A549 (cell line): ENCODE measurements at regions not wholly inside any gene's neighbourhood (a gene's known extent, or its start where the extent isn't known, plus 50 kb on each side); places are given as distances from the start of the nearest gene placed in this dataset.

ENCODE experiments used
- ATAC-seq, 2 experiments: fragments of 200-7000 bp in 1 of 2; fragments of >200 bp in 1 of 2; cut with Nextera tagmentation in 1 of 2; cut with Tn5 transposase in 1 of 2; 3 replicates each; pipeline versions ENCODE4 v1.8.0 to v1.9.1; 2018 to 2020; ENCODE audit warnings: mild to moderate bottlenecking in 1 of 2, moderate library complexity in 1 of 2
- CTCF ChIA-PET: fragments of 300-600 bp; sonication (Branson Sonifier 250); formaldehyde crosslinking; extraction: SDS; loops from one replicate; lab custom pipeline; 2021; ENCODE audit warnings: antibody characterized with exemption, inconsistent platforms; lab: Yijun Ruan, JAX
- POLR2A ChIA-PET: fragments of 350-600 bp; formaldehyde crosslinking; extraction: SDS; loops from one replicate; lab custom pipeline; 2021; ENCODE audit warnings: antibody characterized with exemption, inconsistent platforms; lab: Yijun Ruan, JAX
- DNase-seq, 2 experiments: peaks; one replicate each; pipeline versions ENCODE4 v3.0.0 to v3.0.0-alpha.2; 2011 to 2016; ENCODE audit warnings: low read depth in 1 of 2, low spot score in 1 of 2
- FAIRE-seq: peaks from 2 replicates; lab custom pipeline; 2011; peaks lifted over from hg19 to GRCh38; lab: Jason Lieb, UNC
- H3K27ac ChIP-seq, 2 experiments: fragments of >200 bp; sonication (Bioruptor Twin); formaldehyde crosslinking; 3 replicates each; pipeline ENCODE4 v1.5.1; 2016 to 2017
- H3K4me1 ChIP-seq: fragments of >200 bp; sonication (Bioruptor Twin); formaldehyde crosslinking; 3 replicates; pipeline ENCODE4 v1.6.1; 2016
- H3K4me2 ChIP-seq: fragments of >200 bp; sonication (Bioruptor Twin); formaldehyde crosslinking; 3 replicates; pipeline ENCODE4 v1.6.1; 2016
- H3K4me3 ChIP-seq: fragments of >200 bp; sonication (Bioruptor Twin); formaldehyde crosslinking; 3 replicates; pipeline ENCODE4 v1.5.1; 2016
- H3K9me3 ChIP-seq: fragments of >200 bp; sonication (Bioruptor Twin); formaldehyde crosslinking; 3 replicates; pipeline ENCODE4 v1.6.1; 2016
- BHLHE40 ChIP-seq: IDR thresholded peaks from 2 replicates; pipeline ENCODE4 v1.6.1; 2012; ENCODE audit warnings: low read depth, low read length, inconsistent platforms
- CBX2 ChIP-seq: fragments of 200-600 bp; sonication (generic); IDR thresholded peaks from 2 replicates; pipeline ENCODE4 v1.6.1; 2016; ENCODE audit warnings: low read depth, mild to moderate bottlenecking, borderline replicate concordance
- CBX8 ChIP-seq: fragments of 200-600 bp; sonication (generic); IDR thresholded peaks from 2 replicates; pipeline ENCODE4 v1.6.1; 2016
- HOXA7 ChIP-seq: fragments of 250-450 bp; sonication (Bioruptor Pico); IDR thresholded peaks from 2 replicates; pipeline ENCODE4 v1.5.0; 2020; ENCODE audit warnings: mild to moderate bottlenecking, moderate library complexity
- JUN ChIP-seq, 2 experiments: fragments of >200 bp; sonication (Bioruptor Twin); formaldehyde crosslinking; IDR thresholded peaks; 2 replicates in 1 of 2; 3 replicates in 1 of 2; pipeline ENCODE4 v1.6.1; 2016 to 2017
- JUNB ChIP-seq: fragments of >200 bp; sonication (Bioruptor Twin); formaldehyde crosslinking; IDR thresholded peaks from 2 replicates; pipeline ENCODE4 v1.6.1; 2016
- MAFK ChIP-seq: fragments of 450-650 bp; IDR thresholded peaks from 2 replicates; pipeline ENCODE4 v1.6.1; 2014; ENCODE audit not compliant: partially characterized antibody
- MAZ ChIP-seq: fragments of 150-350 bp; IDR thresholded peaks from 2 replicates; pipeline ENCODE4 v1.6.1; 2014; ENCODE audit warnings: antibody characterized with exemption, low read depth, low read length, borderline replicate concordance
- NPAS2 ChIP-seq: fragments of 250-450 bp; sonication (Bioruptor Pico); IDR thresholded peaks from 2 replicates; pipeline ENCODE4 v1.8.0; 2022; ENCODE audit warnings: mild to moderate bottlenecking, moderate library complexity, borderline replicate concordance
- PHF8 ChIP-seq: fragments of 200-600 bp; sonication (generic); IDR thresholded peaks from 2 replicates; pipeline ENCODE4 v1.6.1; 2016; ENCODE audit warnings: low read depth, mild to moderate bottlenecking, antibody characterized with exemption, moderate library complexity, borderline replicate concordance
- POLR2A ChIP-seq: IDR thresholded peaks from 2 replicates; pipeline ENCODE4 v1.6.1; 2012; ENCODE audit warnings: mild to moderate bottlenecking, low read length
- RAD21 ChIP-seq, 2 experiments: fragments of >200 bp in 1 of 2; sonication (Bioruptor Twin) in 1 of 2; formaldehyde crosslinking in 1 of 2; IDR thresholded peaks in 1 of 2; conservative IDR thresholded peaks in 1 of 2; 2 replicates in 1 of 2; 3 replicates in 1 of 2; pipeline ENCODE4 v1.6.1; 2012 to 2018; ENCODE audit warnings: inconsistent platforms in 1 of 2
- TP53 ChIP-seq: fragments of 250-450 bp; sonication (Bioruptor Pico); IDR thresholded peaks from 2 replicates; pipeline ENCODE4 v1.5.0; 2021; ENCODE audit warnings: mild to moderate bottlenecking, moderate library complexity
- ZFP36 ChIP-seq: fragments of 450-650 bp; IDR thresholded peaks from 2 replicates; pipeline ENCODE4 v1.6.1; 2014; ENCODE audit warnings: borderline replicate concordance; ENCODE audit not compliant: partially characterized antibody
- ZNF302 ChIP-seq: fragments of 250-450 bp; sonication (Bioruptor Pico); IDR thresholded peaks from 2 replicates; pipeline ENCODE4 v1.9.0; 2021; ENCODE audit warnings: inconsistent platforms, mild to moderate bottlenecking, moderate library complexity
- ZSCAN20 ChIP-seq: fragments of 250-450 bp; sonication (Bioruptor Pico); IDR thresholded peaks from 2 replicates; pipeline ENCODE4 v1.8.0; 2022; ENCODE audit warnings: mild to moderate bottlenecking, moderate library complexity
- WGBS: methylation state at CpG from one replicate; pipeline ENCODE4 v1.1.6; 2017; ENCODE audit errors: missing lambda C conversion rate; 5-methylcytosine and 5-hydroxymethylcytosine counted together
- TF ChIP-seq, protein P1 (sequence below): fragments of >200 bp; sonication (Bioruptor Twin); formaldehyde crosslinking; IDR thresholded peaks from 3 replicates; pipeline ENCODE4 v1.5.1; 2016
- TF ChIP-seq, protein P2 (sequence below): fragments of >200 bp; sonication (Bioruptor Twin); formaldehyde crosslinking; IDR thresholded peaks from 2 replicates; pipeline ENCODE4 v1.6.1; 2016
- TF ChIP-seq, protein P3 (sequence below): IDR thresholded peaks from 2 replicates; pipeline ENCODE4 v1.6.1; 2012
- TF ChIP-seq, protein P4 (sequence below): fragments of 450-650 bp; IDR thresholded peaks from 2 replicates; pipeline ENCODE4 v1.6.1; 2014; ENCODE audit warnings: antibody characterized with exemption
- TF ChIP-seq, protein P5 (sequence below): fragments of 200-600 bp; sonication (generic); IDR thresholded peaks from 2 replicates; pipeline ENCODE4 v1.6.1; 2016; ENCODE audit warnings: antibody characterized with exemption, mild to moderate bottlenecking, moderate library complexity

DNA sequence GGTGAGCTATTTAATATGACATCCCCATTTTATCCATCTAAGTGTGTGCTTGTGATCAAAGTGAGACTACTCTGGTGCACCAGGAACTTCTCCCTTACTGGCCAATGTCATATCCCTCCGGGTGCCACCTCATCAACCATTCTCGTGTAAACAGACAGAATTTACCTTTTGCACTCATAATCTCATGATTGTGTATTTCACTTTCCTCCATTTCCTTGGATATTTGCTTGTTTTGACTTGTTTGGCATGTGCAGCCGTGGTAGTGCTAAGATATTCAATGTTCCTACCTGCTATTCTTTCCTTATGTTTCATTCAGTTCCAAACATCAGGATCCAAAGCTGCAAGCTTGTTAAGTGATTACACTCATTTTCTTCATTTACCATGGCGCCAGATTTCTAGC, 280.5 kb upstream of the SP8 start:
- Histone ChIP-seq H3K4me1 (no peaks in the 10 kb centered on the region), H3K9me3 (no peaks in the 10 kb centered on the region), H3K4me2 (no peak overlapping the region)
- POLR2A ChIA-PET, result no interaction called here
- no peak for TF ChIP-seq NPAS2 (CRISPR knock-in tag)
- TF ChIP-seq MAZ, result no peak
- TF ChIP-seq, protein P1, sequence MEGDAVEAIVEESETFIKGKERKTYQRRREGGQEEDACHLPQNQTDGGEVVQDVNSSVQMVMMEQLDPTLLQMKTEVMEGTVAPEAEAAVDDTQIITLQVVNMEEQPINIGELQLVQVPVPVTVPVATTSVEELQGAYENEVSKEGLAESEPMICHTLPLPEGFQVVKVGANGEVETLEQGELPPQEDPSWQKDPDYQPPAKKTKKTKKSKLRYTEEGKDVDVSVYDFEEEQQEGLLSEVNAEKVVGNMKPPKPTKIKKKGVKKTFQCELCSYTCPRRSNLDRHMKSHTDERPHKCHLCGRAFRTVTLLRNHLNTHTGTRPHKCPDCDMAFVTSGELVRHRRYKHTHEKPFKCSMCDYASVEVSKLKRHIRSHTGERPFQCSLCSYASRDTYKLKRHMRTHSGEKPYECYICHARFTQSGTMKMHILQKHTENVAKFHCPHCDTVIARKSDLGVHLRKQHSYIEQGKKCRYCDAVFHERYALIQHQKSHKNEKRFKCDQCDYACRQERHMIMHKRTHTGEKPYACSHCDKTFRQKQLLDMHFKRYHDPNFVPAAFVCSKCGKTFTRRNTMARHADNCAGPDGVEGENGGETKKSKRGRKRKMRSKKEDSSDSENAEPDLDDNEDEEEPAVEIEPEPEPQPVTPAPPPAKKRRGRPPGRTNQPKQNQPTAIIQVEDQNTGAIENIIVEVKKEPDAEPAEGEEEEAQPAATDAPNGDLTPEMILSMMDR, result no peak
- no peak for TF ChIP-seq TP53 (CRISPR knock-in tag)
- TF ChIP-seq ZNF302, result no peak
- TF ChIP-seq CBX8, result no peak
- no peak for TF ChIP-seq BHLHE40
- no peak for TF ChIP-seq ZFP36
- no peak for TF ChIP-seq PHF8
- TF ChIP-seq RAD21 (conservative IDR thresholded peaks at IDR 0.05 in 1 of 2, IDR thresholded peaks at IDR 0.05 in 1 of 2), result no peak
- TF ChIP-seq, protein P2, sequence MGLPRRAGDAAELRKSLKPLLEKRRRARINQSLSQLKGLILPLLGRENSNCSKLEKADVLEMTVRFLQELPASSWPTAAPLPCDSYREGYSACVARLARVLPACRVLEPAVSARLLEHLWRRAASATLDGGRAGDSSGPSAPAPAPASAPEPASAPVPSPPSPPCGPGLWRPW, result no peak
- no peak for TF ChIP-seq JUNB
- TF ChIP-seq POLR2A, result no peak
- TF ChIP-seq CBX2, result no peak
- TF ChIP-seq, protein P3, sequence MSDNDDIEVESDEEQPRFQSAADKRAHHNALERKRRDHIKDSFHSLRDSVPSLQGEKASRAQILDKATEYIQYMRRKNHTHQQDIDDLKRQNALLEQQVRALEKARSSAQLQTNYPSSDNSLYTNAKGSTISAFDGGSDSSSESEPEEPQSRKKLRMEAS, result no peak
- no peak for TF ChIP-seq MAFK
- TF ChIP-seq, all 56 proteins: peak for 0
- no peak overlapping the region for H3K4me3 ChIP-seq
- CTCF ChIA-PET, result no interaction called here
- ATAC-seq, result no peak
- DNase-seq, result no peak
- no peak overlapping the region for H3K27ac ChIP-seq
- FAIRE-seq, result no peak
- 8% methylated on average over 4 of the region's 4 CpGs for WGBS

DNA sequence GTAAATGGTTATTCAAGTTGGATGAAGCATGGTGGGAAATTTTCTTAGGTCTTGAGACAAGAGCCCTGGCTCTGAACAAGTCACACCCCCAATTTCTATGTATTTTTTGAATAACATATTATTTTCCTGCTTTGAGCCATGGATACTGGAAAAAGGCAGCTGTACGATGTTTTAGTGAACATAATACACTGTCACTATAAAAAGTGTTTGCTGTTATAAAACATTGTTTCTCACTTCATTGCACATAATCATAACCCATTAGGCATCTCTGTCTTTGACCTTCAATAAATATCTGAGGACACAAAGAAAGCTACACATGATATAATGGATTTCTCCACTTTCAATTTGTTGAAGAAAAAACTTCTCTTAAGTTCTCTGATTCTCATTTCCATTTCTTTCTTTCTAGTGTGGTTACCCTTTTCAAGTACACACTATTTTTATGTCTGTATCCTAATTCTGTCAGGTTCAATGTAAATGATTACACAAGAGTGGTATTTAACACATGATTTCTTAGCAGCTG, 283.9 kb upstream of the SP8 start:
- no peak for DNase-seq
- no peak for TF ChIP-seq HOXA7 (CRISPR knock-in tag)
- TF ChIP-seq, protein P4, sequence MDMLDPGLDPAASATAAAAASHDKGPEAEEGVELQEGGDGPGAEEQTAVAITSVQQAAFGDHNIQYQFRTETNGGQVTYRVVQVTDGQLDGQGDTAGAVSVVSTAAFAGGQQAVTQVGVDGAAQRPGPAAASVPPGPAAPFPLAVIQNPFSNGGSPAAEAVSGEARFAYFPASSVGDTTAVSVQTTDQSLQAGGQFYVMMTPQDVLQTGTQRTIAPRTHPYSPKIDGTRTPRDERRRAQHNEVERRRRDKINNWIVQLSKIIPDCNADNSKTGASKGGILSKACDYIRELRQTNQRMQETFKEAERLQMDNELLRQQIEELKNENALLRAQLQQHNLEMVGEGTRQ, result no peak
- H3K27ac ChIP-seq, result no peak overlapping the region
- FAIRE-seq, result no peak
- ChIA-PET CTCF (no interaction called here), POLR2A (no interaction called here)
- no peaks in the 10 kb centered on the region for H3K4me1 ChIP-seq
- ATAC-seq, result no peak
- no peak overlapping the region for H3K4me2 ChIP-seq
- no peak overlapping the region for H3K4me3 ChIP-seq
- WGBS, result 13% methylated on average over 1 of the region's 1 CpG
- no peaks in the 10 kb centered on the region for H3K9me3 ChIP-seq

DNA sequence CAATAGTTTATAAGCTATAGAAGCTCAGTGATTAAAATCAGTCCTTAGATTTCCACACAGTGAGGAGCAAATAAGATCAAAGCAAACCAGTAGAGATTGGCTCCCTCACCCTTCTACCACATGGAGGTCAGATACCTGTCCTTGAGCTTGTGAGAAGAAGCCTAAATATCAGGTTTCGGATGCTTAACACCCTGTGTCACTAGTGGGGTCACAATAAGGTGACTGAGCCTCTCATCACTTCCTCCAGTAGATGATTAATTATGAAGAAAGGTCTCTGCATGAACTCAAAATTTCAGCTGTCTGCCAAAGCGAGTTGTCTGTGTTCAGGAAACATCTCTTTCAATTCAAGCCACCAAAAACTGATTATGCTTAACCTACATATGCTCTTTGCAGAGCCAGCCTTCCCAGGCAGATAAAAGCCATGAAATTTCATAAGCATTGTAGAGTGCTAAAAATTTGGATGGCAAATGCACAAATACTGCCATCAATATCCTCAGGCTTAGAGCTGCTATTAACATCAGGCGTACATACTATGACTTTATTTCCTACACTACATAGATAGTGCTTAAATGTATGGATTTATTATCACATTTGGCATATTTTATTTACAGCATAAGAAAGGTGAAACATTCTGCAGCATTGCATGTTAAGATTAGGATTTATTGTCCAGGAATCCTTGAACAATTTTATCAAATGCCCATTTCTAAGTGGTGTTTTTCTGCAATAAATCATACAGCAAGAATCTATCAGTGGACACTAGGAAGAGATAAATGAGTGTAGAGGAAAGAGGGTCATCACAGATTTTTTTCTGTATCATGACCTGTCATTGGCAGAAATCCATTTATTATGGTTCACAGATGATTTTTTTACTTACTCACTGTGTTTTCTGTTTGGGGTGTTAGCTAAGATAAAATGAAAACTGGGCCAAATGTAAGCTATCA, 285.1 kb upstream of the SP8 start:
- POLR2A ChIA-PET, result no interaction called here
- no peaks in the 10 kb centered on the region for H3K4me1 ChIP-seq
- DNase-seq (no peak), FAIRE-seq (no peak), ATAC-seq (no peak)
- H3K4me2 ChIP-seq, result no peak overlapping the region
- no peak overlapping the region for H3K4me3 ChIP-seq
- TF ChIP-seq, protein P1, result no peak
- TF ChIP-seq, protein P5, sequence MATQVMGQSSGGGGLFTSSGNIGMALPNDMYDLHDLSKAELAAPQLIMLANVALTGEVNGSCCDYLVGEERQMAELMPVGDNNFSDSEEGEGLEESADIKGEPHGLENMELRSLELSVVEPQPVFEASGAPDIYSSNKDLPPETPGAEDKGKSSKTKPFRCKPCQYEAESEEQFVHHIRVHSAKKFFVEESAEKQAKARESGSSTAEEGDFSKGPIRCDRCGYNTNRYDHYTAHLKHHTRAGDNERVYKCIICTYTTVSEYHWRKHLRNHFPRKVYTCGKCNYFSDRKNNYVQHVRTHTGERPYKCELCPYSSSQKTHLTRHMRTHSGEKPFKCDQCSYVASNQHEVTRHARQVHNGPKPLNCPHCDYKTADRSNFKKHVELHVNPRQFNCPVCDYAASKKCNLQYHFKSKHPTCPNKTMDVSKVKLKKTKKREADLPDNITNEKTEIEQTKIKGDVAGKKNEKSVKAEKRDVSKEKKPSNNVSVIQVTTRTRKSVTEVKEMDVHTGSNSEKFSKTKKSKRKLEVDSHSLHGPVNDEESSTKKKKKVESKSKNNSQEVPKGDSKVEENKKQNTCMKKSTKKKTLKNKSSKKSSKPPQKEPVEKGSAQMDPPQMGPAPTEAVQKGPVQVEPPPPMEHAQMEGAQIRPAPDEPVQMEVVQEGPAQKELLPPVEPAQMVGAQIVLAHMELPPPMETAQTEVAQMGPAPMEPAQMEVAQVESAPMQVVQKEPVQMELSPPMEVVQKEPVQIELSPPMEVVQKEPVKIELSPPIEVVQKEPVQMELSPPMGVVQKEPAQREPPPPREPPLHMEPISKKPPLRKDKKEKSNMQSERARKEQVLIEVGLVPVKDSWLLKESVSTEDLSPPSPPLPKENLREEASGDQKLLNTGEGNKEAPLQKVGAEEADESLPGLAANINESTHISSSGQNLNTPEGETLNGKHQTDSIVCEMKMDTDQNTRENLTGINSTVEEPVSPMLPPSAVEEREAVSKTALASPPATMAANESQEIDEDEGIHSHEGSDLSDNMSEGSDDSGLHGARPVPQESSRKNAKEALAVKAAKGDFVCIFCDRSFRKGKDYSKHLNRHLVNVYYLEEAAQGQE, result no peak
- TF ChIP-seq ZSCAN20 (CRISPR knock-in tag) (no peak), TP53 (CRISPR knock-in tag) (no peak), POLR2A (no peak), JUN (IDR thresholded peaks at IDR 0.05) (no peak)
- H3K27ac ChIP-seq, result no peak overlapping the region
- H3K9me3 ChIP-seq, result no peaks in the 10 kb centered on the region
- 4% methylated on average over 3 of the region's 3 CpGs for WGBS
- CTCF ChIA-PET, result no interaction called here
